HG02884 (cell line): ENCODE measurements at regions not wholly inside any gene's neighbourhood (a gene's known extent, or its start where the extent isn't known, plus 50 kb on each side); places are given as distances from the start of the nearest gene placed in this dataset.
A peak's percentile ranks its signal among the peaks of the same experiment; 100 is the strongest.

ENCODE experiments used
- ATAC-seq: cut with Tn5 transposase; IDR thresholded peaks from one replicate; pipeline ENCODE4 v1.9.1; 2021; ENCODE audit warnings: mild to moderate bottlenecking, moderate library complexity; ENCODE audit not compliant: unreplicated experiment

- ATAC-seq, result no peak
These were observed 111.4 kb downstream of the TBX19 start for GRCh38 chr1:168391851-168392681.

- no peak for ATAC-seq
These were observed 109.6 kb downstream of the TBX19 start for GRCh38 chr1:168390271-168390670.

DNA sequence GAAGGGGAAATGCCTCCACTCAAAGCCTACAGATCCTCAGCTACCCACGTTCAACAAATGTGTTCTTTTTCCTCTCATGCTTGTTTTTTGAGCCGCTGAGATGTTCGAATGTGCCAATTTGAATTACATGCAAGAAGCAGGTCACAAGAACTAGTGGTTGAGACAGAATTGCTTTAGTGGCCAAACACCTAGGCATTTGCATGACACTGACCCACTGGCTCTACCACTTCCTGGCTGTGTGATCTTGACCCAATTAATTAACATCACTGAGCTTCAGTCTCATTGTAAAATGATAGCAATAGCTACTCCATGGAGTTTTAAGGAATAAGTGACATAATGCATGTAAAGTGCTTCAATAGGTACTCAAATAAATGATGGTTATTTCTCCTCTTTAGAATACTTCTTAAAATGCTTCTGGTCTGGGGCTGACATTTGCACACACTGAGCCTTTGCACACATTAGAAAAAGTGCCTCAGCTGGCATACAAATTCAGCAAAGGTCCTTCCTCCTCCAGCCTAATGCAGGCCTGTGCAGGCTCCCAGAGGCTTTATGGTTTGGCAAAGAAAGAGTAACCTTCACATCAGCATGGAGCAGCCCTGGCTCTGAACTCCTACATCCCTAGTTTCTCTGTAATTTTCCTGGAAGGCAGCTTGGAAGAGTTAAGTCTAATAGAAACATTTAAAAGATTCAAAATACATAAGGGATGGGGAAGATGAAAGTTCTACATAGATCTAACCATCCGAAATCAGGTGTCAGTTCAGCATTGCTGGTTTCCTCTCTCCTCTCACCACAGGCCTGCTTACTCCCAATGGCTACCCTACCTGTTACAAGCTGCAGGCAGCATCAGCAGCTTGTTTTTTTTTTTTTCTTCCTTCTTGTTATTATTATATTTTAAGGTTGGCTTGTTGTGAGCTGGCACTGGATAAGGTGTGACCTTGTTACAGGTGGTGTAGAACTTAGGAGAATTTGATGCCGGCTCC lies 107.4 kb downstream of the TBX19 start:
- no peak for ATAC-seq

- peak; percentile 63 for ATAC-seq
These were observed 106.4 kb downstream of the TBX19 start for GRCh38 chr1:168386949-168387586.

DNA sequence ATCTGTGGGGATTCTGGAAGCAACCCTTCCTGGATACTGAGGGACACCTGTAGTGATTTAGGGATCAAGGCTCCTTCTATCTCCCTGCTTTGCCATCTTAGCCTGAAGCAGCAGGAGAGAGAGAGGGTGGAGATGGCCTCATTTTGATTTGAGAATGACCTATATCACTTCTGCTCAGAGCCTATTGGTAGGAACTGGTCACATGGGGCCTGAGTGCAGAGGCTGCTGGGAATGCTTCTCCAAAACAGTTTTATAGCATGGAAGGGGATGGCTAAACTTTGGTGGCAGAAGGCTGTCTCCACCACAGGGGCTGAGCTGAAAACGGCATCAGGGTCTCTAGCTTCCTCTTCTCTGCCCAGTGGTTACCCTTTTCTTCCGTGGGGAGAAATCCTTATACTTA lies 105.8 kb downstream of the TBX19 start:
- ATAC-seq, result no peak

- ATAC-seq, result no peak
These were observed 101.2 kb downstream of the TBX19 start for GRCh38 chr1:168381850-168382249.

- ATAC-seq, result no peak
These were observed 100.3 kb downstream of the TBX19 start for GRCh38 chr1:168380945-168381344.

GRCh38 chr1:168379104-168379860 lies 98.6 kb downstream of the TBX19 start:
- ATAC-seq, result no peak

DNA sequence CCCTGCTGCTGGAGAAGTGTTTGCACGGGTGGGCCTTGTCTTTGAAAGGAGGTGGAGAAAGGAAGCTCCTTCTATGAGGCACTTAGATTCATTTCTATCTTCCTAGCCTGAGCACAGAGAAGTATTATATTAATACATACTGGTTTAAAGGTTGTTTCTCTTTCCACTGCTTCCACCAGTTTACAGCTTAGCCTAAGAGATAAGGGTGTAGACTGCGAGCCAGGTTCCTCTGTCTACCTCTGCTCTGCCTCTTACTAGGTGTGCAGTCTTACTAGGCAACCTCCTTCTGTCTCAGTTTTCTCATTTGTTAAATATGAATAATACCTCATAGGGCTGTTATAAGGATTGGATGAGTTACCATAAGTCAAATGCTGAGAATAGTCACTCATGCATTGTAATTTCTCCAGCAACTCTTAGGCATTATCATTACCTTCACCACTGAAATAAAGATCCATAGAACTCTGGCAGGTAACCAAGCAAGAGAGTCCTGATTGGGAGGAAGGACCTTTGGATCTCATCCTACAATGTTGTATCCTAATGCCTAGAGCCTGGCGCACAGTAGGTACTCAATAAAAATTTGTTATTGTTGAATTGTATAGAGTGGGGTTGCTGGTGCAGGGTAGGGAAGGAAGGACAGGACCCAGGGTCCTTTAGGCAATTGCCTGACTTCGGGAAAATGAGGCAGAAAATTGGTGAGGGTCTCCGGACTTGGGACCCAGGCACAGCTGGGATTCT lies 95.1 kb downstream of the TBX19 start:
- ATAC-seq, result no peak

- ATAC-seq, result no peak
These were observed 93.9 kb downstream of the TBX19 start for GRCh38 chr1:168374566-168374965.

- no peak for ATAC-seq
These were observed 93.2 kb downstream of the TBX19 start for GRCh38 chr1:168373869-168374268.

- ATAC-seq, result no peak
These were observed 92.2 kb downstream of the TBX19 start for GRCh38 chr1:168372861-168373371.

DNA sequence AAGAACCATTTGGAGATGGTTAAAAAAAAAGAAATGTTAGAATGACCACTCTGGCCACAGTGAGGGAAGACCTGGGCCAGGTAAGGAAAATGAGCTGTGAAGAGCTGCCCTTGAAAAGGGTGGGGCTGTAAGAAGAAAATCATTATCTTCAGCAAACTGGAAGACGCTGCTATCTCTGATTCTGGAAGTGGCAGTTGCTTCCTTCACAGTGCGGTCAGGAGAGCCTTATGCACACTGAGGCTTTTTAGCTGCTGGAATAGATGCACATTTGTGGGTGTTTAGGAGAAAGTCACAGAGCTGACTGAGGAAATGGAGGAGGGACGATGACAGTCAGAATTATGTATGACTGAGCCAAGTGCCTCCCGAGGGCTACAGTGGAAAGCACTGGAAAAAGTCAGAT lies 91.6 kb downstream of the TBX19 start:
- no peak for ATAC-seq

GRCh38 chr1:168371477-168371876 lies 90.8 kb downstream of the TBX19 start:
- ATAC-seq, result no peak

DNA sequence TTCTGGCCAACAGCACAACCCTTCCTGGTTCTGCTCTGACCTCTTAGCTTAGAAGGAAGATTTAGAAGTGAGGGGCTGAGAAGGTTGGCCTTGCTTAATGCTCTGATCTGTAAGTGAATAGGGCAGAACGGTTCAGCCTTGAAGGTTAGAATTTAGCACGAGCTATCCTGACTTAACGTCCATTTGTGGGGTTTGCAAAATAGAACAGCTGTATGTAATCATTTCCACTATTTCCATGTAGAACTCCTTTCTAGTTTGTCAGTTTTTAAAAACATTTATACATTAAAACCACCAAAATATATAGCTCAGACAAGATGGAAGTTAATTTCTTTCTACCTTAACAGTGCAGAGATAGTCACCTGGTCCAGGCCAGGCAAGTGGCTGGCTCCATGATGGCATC lies 89.9 kb downstream of the TBX19 start:
- no peak for ATAC-seq

GRCh38 chr1:168369655-168370054 lies 89.0 kb downstream of the TBX19 start:
- no peak for ATAC-seq

DNA sequence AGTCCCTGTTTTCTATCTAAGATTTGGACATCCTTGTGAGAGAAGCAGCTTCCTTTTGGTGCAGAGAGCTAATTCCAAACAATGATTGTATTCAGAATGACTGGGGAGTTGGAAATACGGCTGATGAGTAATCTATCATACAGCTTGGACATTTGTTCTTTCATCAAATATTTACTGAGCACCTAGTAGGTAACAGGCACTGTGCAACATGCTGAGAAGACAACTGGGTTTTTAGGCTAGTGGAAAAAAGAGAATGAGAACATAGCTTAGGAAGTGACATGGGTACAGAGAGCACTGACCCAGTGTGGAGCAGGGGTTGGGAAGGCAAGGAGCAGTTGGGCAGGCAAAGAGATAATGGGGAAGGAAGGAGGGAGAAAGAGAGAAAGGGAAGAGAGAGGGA lies 87.5 kb downstream of the TBX19 start:
- ATAC-seq, result no peak

- no peak for ATAC-seq
These were observed 85.2 kb downstream of the TBX19 start for GRCh38 chr1:168365719-168366479.
